GM21360 (cell line): ENCODE measurements at regions not wholly inside any gene's neighbourhood (a gene's known extent, or its start where the extent isn't known, plus 50 kb on each side); places are given as distances from the start of the nearest gene placed in this dataset.

Source experiments
- ATAC-seq: cut with Tn5 transposase; IDR thresholded peaks from one replicate; pipeline ENCODE4 v1.9.1; 2021; ENCODE audit warnings: mild to moderate bottlenecking, moderate library complexity; ENCODE audit not compliant: unreplicated experiment

- ATAC-seq = no peak
Observed at GRCh38 chr4:155523358-155523757, 143.3 kb upstream of the GUCY1A1 start.

DNA sequence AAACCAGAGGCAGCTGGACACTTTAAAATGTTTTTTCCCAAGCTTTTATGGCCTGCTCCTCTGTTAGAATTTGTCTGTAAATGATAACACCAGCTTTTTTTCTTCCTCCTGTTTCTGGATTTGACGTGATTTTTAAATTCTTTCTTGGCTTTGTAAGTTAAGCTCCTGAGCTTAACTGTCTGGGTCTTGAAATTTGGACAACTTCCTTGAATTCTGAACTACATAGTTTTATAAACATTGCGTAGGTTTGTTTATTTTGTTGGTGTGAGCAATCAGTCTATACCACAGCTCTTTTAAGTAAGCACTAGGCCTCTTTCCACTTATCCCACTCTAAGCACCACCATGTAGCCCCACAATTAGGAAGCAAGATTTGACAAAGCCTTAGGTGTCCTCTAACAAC is 144.4 kb upstream of the GUCY1A1 start:
- ATAC-seq = no peak

DNA sequence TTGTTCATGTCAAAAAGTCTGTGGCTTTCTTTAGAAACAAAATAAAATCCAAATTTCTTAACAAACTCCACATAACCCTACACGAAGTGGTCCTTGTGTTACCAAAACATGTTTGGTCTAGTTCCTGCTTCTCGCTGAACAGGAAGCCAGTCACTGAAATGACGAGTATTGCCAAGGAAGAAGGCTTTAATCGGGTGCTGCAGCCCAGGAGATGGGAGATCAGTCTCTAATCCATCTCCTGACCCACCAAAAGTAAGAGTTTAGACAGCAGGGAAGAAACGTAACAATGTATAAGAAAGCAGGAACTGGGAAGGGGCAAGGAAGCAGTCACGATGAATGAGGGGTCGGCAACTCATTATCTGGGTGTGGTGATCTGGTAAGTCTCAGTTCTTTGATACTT is 144.6 kb upstream of the MAP9 start:
- ATAC-seq = no peak

GRCh38 chr4:155515444-155516075 is 138.8 kb upstream of the MAP9 start:
- ATAC-seq = no peak

DNA sequence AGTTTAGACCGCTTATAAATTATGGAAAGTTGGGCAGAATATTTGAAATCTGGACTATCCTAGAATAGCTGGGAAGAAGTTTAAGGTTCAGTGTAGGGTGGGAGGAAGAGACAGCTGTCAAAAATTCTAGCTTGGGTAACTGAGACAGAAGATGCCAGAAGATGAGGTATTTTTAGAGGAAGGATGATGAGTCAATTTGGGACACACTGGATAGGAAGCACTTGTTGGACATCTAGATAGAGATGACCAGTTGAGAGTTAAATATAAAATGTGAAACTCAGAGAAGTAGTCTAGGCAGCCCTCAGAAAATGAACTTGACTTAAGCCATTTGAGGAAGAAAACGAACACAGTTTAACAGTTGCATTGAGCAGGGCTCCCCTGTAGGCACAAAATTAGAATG is 137.9 kb upstream of the MAP9 start:
- no peak for ATAC-seq

DNA sequence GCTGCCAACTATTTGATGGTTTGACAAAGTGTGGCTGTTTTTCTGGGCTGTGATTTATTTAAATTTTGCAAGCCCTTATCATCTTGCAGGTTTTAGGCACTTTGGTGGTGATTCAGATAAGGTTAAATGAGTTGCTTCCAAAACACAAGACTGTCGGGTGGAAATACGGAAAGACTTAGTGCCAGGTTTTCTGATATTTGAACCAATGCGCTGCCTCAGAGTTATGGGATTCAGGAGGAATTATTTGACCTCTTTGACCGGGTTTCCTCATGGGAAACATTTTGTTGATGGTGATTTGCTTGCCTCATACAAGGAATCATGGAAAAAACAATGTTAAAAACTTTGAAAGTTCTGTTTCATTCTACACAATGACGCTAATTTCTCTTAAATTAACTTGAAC is 136.1 kb upstream of the MAP9 start:
- ATAC-seq = no peak

DNA sequence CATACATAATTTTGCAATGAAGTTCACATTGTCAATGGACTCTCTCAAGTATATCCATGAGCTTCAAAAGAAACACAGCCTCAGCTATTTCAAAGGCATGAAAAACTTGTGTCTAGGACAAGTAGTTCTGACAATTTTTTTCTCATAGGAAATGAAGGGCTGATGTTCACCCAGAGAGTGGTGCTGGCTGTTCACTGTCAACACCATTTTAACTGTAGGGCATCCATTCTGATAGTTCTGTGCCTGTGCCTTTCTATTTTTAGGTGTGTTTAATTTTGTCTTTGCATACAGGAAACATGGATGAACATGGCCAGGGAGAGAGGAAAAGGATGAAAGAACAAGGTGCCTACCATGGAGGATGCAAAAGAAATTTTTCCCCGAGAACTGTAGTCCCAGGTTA is 135.3 kb upstream of the MAP9 start:
- ATAC-seq = no peak

DNA sequence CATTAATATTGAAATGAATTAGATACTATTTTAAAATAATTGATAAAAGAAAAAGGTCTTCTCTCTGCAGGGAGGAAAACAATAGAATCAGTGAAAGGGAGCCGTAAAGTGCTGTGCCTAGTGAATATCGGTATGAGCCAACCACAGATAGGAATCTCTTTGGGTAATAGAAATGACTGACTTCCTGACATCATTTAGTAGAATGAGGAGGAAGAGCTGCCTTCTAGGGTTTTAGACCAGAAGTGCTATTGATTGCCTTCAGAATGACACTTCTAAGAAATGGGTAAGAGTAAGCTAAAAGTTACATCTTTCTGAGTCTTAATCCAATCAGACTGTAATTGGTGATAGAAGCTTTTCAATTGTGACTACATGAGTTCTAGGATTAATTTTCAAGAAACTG is 134.0 kb upstream of the MAP9 start:
- no peak for ATAC-seq

DNA sequence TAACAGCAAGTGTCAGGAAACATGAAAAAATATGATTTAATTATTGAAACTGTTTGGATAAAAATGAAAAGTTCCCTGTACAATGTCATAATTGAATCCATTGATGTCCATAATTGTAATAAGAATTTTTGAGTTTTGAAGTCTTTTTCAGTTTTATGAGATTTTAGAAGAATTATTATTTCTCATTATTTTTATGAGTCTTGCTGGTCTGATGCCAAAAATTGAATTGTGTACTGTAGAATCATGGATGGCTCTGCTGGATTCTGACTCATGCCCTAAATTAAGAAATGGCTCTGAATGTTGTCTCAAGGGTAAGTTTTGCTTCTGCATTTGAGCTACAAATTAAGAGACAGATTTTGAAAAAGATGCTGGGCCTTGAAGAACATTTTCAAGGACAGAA is 132.8 kb upstream of the MAP9 start:
- ATAC-seq = no peak

- no peak for ATAC-seq
Observed at GRCh38 chr4:155506745-155507144, 130.0 kb upstream of the MAP9 start.

DNA sequence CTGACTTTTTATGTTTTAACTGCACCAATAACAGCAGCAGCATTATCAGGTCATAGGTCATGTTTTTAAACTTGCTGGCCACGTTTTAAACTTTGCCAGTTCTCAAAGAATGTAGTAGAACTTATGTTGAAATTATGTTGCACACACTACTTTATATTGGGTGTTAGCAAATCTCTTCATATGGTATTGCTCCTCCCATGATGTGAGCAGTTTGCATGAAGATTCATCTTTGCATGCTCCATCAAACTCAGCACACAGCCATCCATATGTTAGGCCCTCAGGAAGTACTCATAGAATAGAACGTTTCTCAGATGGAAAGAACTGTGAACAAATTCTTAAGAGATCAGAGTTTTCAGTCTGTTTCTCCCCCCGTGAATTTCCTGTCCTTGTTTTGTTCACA is 128.6 kb upstream of the MAP9 start:
- no peak for ATAC-seq

DNA sequence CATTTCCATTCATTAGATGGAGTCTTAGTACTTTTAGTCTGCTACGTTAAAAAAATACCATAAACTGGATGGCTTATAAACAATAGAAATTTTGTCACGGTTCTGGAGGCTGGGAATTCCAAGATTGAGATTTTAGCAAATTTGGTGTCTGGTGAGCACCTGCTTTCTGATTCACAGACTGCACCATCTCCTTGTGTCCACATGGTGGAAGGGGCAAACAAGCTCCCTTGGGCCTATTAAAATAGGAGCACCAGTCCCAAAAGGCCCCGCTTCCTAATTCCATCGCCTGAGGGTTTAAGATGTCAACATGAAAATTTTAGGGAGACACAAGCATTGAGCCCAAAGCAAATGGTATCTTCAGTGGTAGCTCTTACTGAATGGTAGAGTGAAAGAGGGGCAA is 120.5 kb upstream of the MAP9 start:
- no peak for ATAC-seq

DNA sequence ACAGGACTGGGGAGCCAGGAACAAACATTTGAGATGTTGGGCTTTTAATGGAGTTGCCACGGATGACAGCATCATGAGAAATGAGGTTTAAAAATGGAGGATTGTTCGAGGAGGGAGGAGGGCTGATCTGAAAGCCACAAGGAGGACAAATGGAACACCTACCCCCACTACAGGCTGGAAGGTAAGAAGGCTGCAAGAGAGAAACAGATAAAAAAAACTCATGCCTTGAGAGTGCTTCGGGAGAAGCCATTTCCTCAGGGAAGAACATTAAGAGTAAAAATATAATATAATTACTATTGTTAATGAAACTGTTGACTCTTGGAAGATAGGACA is 119.5 kb upstream of the MAP9 start:
- ATAC-seq = no peak

- no peak for ATAC-seq
Observed at GRCh38 chr4:155495572-155496293, 119.0 kb upstream of the MAP9 start.

- ATAC-seq = no peak
Observed at GRCh38 chr4:155494037-155494718, 117.4 kb upstream of the MAP9 start.

GRCh38 chr4:155491336-155492120 is 114.8 kb upstream of the MAP9 start:
- peak; percentile 95 for ATAC-seq

DNA sequence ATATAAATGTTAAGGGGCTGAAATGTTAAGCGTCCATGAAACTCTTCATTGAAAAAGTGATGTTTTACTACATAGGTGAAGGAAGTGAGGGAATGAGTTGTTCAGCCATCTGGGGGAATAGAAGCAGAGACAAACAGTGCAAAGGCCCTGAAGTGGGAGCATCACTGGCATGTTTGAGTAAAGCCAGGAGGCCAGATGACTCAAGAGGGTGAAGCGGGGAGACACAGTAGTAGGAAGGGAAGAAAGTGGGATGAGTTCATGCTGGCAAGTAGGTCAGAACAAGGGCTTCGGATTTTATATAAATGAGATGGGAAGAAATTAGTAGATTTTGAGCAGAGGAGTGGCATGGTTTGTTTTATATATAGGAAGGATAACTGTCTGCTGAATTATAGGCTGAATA is 112.5 kb upstream of the MAP9 start:
- ATAC-seq = no peak

DNA sequence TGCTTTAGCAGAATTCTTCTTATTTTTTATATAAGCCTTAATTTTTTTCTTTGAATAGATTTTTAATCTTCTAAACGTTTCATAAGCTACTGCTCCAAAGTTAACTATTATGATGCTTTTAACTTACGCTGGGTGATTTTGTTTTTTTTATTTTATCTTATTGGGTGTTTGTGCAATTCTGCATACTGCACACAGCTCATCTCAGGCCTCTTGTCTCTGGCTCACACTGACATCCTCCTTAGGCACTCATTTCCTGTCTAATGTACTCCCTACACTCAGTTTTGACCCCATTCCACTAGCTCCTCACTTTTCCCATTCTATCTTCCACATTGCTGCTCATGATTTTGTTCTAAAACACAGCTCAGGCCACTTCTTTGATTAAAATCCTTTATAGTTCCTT is 111.9 kb upstream of the MAP9 start:
- no peak for ATAC-seq

- ATAC-seq = no peak
Observed at GRCh38 chr4:155487210-155487609, 110.4 kb upstream of the MAP9 start.

DNA sequence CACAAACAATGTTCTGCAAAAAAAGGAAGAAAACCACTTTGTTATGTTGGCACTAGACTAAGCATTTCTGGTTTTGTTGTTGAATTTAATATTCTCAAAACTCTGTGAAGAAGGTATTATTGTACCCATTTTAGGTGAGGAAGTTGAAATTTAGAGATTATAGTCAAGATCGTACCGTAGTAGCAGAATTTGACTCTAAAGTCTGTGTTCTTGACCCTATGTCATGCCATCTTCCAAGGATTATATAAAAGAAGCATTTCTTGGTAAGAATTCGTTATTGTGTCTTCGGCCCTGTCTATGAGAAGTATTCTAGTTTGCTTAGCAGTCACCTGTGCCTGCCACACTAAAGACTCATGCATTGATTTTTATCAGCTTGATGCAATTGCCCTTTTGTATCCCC is 104.4 kb upstream of the MAP9 start:
- ATAC-seq = no peak

DNA sequence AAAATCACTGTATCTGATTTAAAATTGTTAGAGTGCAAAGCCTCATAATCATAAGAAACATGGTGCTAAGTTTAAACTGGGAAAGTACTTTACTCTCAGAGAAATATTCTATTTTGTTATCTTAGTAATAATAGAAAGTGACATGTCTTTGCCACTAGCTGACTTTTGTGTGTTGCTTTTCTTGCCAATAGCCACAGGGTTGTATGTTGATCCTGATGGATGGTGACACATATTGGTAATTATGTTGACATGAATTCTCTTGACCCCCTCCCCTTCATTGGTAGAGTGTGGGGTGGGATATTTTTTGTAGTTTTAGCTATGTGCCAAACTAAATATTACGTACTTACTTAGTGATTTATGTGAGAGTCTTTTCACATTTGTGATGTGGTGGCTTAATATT is 103.1 kb upstream of the MAP9 start:
- no peak for ATAC-seq

DNA sequence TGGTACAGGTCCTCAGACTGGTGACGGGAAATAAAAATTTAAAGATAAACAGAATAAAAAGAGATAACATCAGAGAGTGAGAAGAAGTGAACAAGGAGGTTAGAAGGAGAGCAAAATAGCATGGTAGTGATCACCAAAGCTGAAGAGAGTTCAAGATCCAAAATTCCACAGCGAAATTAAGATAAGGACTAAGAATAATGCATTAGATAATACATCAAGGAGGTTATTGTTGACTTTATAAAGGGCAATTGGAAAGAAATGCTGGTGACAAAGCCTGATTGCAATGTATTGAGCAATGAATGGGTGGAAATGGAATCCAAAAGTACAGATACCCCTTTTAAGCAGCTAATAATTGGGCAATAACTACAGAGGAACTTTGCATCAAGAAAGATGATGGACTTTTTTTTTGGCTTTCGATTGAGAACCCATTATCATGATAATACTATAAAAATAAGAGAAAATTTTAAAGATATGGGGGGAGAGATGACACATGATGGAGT is 101.6 kb upstream of the MAP9 start:
- ATAC-seq = no peak
